HEK293 (cell line): ENCODE measurements at regions not wholly inside any gene's neighbourhood (a gene's known extent, or its start where the extent isn't known, plus 50 kb on each side); places are given as distances from the start of the nearest gene placed in this dataset.

ENCODE experiments used
- CTCF ChIA-PET: fragments of 350-600 bp; formaldehyde crosslinking; extraction: SDS; loops from one replicate; lab custom pipeline; 2021; ENCODE audit warnings: antibody characterized with exemption; lab: Yijun Ruan, JAX
- POLR2A ChIA-PET: fragments of 300-600 bp; formaldehyde crosslinking; extraction: SDS; loops from one replicate; lab custom pipeline; 2020; ENCODE audit warnings: antibody characterized with exemption, inconsistent platforms; lab: Yijun Ruan, JAX
- H3K27ac ChIP-seq: fragments of 200-500 bp; sonication (Bioruptor generic); 2 replicates; pipeline ENCODE4 v1.5.1; 2014; ENCODE audit warnings: low read depth, low read length, control low read depth, inconsistent platforms; ENCODE audit errors: extremely low read depth
- H3K36me3 ChIP-seq, 2 experiments: fragments of 200-500 bp in 1 of 2; sonication (Bioruptor generic) in 1 of 2; 1 replicate in 1 of 2; 2 replicates in 1 of 2; pipeline ENCODE4 v1.5.1; 2014 to 2017; ENCODE audit warnings: inconsistent platforms in 2 of 2, low read length in 2 of 2; ENCODE audit not compliant: control insufficient read depth in 2 of 2, insufficient read depth in 1 of 2
- H3K4me1 ChIP-seq: fragments of 200-500 bp; sonication (Bioruptor generic); 2 replicates; pipeline ENCODE4 v1.5.1; 2014; ENCODE audit warnings: mild to moderate bottlenecking, low read length, inconsistent platforms; ENCODE audit not compliant: control insufficient read depth, insufficient read depth
- H3K4me3 ChIP-seq: 2 replicates; pipeline ENCODE4 v1.5.1; 2011; ENCODE audit warnings: low read depth, mild to moderate bottlenecking, control low read depth, low read length, moderate library complexity
- H3K9me3 ChIP-seq: fragments of 200-500 bp; sonication (Bioruptor generic); 2 replicates; pipeline ENCODE4 v1.5.1; 2014; ENCODE audit warnings: low read depth, low read length, inconsistent platforms; ENCODE audit not compliant: control insufficient read depth, insufficient read depth
- FEZF1 ChIP-seq: fragments of 450-650 bp; formaldehyde crosslinking; IDR thresholded peaks from 2 replicates; pipeline ENCODE4 v1.5.1; 2016; ENCODE audit warnings: missing biosample characterization, missing genetic modification characterization
- PRDM6 ChIP-seq: fragments of 450-650 bp; formaldehyde crosslinking; IDR thresholded peaks from 2 replicates; pipeline ENCODE4 v1.5.1; 2017; ENCODE audit warnings: missing biosample characterization, missing genetic modification characterization
- SCRT1 ChIP-seq: fragments of 450-650 bp; formaldehyde crosslinking; IDR thresholded peaks from 2 replicates; pipeline ENCODE4 v1.5.1; 2016; ENCODE audit warnings: missing biosample characterization, missing genetic modification characterization, borderline replicate concordance
- SP7 ChIP-seq: fragments of 450-650 bp; formaldehyde crosslinking; IDR thresholded peaks from 2 replicates; pipeline ENCODE4 v1.5.1; 2016; ENCODE audit warnings: missing biosample characterization, missing genetic modification characterization
- TCF7L2 ChIP-seq: IDR thresholded peaks from 2 replicates; pipeline ENCODE4 v1.6.1; 2011; ENCODE audit warnings: low read depth, mild to moderate bottlenecking, inconsistent platforms, low read length, moderate library complexity, borderline replicate concordance
- TRIM28 ChIP-seq: IDR thresholded peaks from 2 replicates; pipeline ENCODE4 v1.6.1; 2011; ENCODE audit warnings: low read length, control low read depth, borderline replicate concordance
- ZBTB17 ChIP-seq: fragments of 450-650 bp; formaldehyde crosslinking; IDR thresholded peaks from 2 replicates; pipeline ENCODE4 v1.5.1; 2016; ENCODE audit warnings: missing biosample characterization, missing genetic modification characterization
- ZBTB21 ChIP-seq: fragments of 450-650 bp; formaldehyde crosslinking; IDR thresholded peaks from 2 replicates; pipeline ENCODE4 v1.5.1; 2017; ENCODE audit warnings: missing biosample characterization, missing genetic modification characterization
- ZEB2 ChIP-seq: fragments of 450-650 bp; formaldehyde crosslinking; IDR thresholded peaks from 2 replicates; pipeline ENCODE4 v1.5.1; 2016; ENCODE audit warnings: missing biosample characterization, missing genetic modification characterization
- ZNF302 ChIP-seq: fragments of 450-650 bp; formaldehyde crosslinking; IDR thresholded peaks from 2 replicates; pipeline ENCODE4 v1.5.1; 2016; ENCODE audit warnings: missing biosample characterization, missing genetic modification characterization, low read depth
- ZNF335 ChIP-seq: fragments of 450-650 bp; formaldehyde crosslinking; conservative IDR thresholded peaks from 2 replicates; pipeline ENCODE4 v1.5.1; 2016; ENCODE audit warnings: missing biosample characterization, missing genetic modification characterization
- ZNF394 ChIP-seq: fragments of 450-650 bp; formaldehyde crosslinking; IDR thresholded peaks from 2 replicates; pipeline ENCODE4 v1.5.1; 2016; ENCODE audit warnings: missing biosample characterization, missing genetic modification characterization, mild to moderate bottlenecking, moderate library complexity, borderline replicate concordance
- ZNF449 ChIP-seq: fragments of 450-650 bp; formaldehyde crosslinking; IDR thresholded peaks from 2 replicates; pipeline ENCODE4 v1.5.1; 2017; ENCODE audit warnings: missing biosample characterization, mild to moderate bottlenecking, missing genetic modification characterization, moderate library complexity
- ZNF621 ChIP-seq: fragments of 450-650 bp; formaldehyde crosslinking; IDR thresholded peaks from 2 replicates; pipeline ENCODE4 v1.5.1; 2017; ENCODE audit warnings: missing biosample characterization, missing genetic modification characterization
- ZNF664 ChIP-seq: fragments of 450-650 bp; formaldehyde crosslinking; IDR thresholded peaks from 2 replicates; pipeline ENCODE4 v1.5.1; 2016; ENCODE audit warnings: missing biosample characterization, missing genetic modification characterization
- ZNF701 ChIP-seq: fragments of 450-650 bp; formaldehyde crosslinking; IDR thresholded peaks from 2 replicates; pipeline ENCODE4 v1.5.1; 2016; ENCODE audit warnings: missing biosample characterization, missing genetic modification characterization
- ZNF76 ChIP-seq: fragments of 450-650 bp; formaldehyde crosslinking; IDR thresholded peaks from 2 replicates; pipeline ENCODE4; 2016; ENCODE audit warnings: low read depth, missing biosample characterization, missing genetic modification characterization, borderline replicate concordance
- ZSCAN16 ChIP-seq: fragments of 450-650 bp; formaldehyde crosslinking; IDR thresholded peaks from 2 replicates; pipeline ENCODE4 v1.5.1; 2016; ENCODE audit warnings: missing biosample characterization, missing genetic modification characterization

- no peaks in the 10 kb centered on the region for H3K36me3 ChIP-seq
- CTCF ChIA-PET = interaction anchor here (0.6 to 2.8 kb wide), 4 partner anchors 10 to 154 kb away, joined by 4 to 8 read pairs (median 4); no protein-coding TSS in a partner anchor
Measured at GRCh38 chr5:174573221-174573994, 151.0 kb upstream of the MSX2 start.

GRCh38 chr5:174575043-174575442 lies 149.3 kb upstream of the MSX2 start:
- TF ChIP-seq ZNF76 (tag by site-specific recombination) (no peak), FEZF1 (tag by site-specific recombination) (peak; percentile 28; the same call in 1 of the 2 replicates), ZNF394 (no peak), SCRT1 (no peak), ZSCAN16 (no peak)
- Histone ChIP-seq H3K4me1 (peaks cover 18% of the 10 kb centered on the region), H3K27ac (no peak overlapping the region), H3K9me3 (no peaks in the 10 kb centered on the region), H3K4me3 (no peak overlapping the region), H3K36me3 (no peaks in the 10 kb centered on the region)
- POLR2A ChIA-PET = interaction anchor here (1.2 kb wide), 1 partner anchor 8 kb away, joined by 4 read pairs; no protein-coding TSS in a partner anchor
- CTCF ChIA-PET = interaction anchor here (0.9 to 1.2 kb wide), 2 partner anchors 12 to 13 kb away, joined by 3 to 4 read pairs; no protein-coding TSS in a partner anchor

More at GRCh38 chr5:174573221-174573994, 151.0 kb upstream of the MSX2 start:
- POLR2A ChIA-PET = interaction anchor here (0.7 to 1.2 kb wide), 2 partner anchors 10 to 245 kb away, joined by 3 to 4 read pairs; no protein-coding TSS in a partner anchor
- Histone ChIP-seq H3K4me3 (no peak overlapping the region), H3K4me1 (peaks cover 18% of the 10 kb centered on the region), H3K27ac (no peak overlapping the region), H3K9me3 (no peaks in the 10 kb centered on the region)
- TF ChIP-seq TCF7L2 (no peak), ZEB2 (peak; percentile 39; the same call in 1 of the 2 replicates), ZNF449 (tag by site-specific recombination) (no peak), ZNF621 (no peak), FEZF1 (tag by site-specific recombination) (peak; percentile 43; the same call in 1 of the 2 replicates), SP7 (tag by site-specific recombination) (peak; percentile 25; the same call in 1 of the 2 replicates), TRIM28 (peak; percentile 80), PRDM6 (tag by site-specific recombination) (peak; percentile 55), ZNF302 (tag by site-specific recombination) (no peak), ZBTB17 (tag by site-specific recombination) (no peak), ZNF394 (no peak), ZNF335 (peak; percentile 33; the same call in 1 of the 2 replicates)

GRCh38 chr5:174576042-174576441 lies 148.3 kb upstream of the MSX2 start:
- H3K27ac ChIP-seq = no peak overlapping the region
- TF ChIP-seq ZSCAN16 (no peak), ZNF701 (tag by site-specific recombination) (peak; percentile 95), ZNF664 (tag by site-specific recombination) (0 out of 2 replicates have a peak, but pooled peaks have one; percentile 15), ZBTB21 (tag by site-specific recombination) (no peak)
- POLR2A ChIA-PET = no interaction called here
- CTCF ChIA-PET = interaction anchor here (0.7 to 0.9 kb wide), 2 partner anchors 11 to 300 kb away, joined by 3 to 4 read pairs; no protein-coding TSS in a partner anchor
- no peaks in the 10 kb centered on the region for H3K9me3 ChIP-seq
- peaks cover 18% of the 10 kb centered on the region for H3K4me1 ChIP-seq
- H3K4me3 ChIP-seq = no peak overlapping the region
- no peaks in the 10 kb centered on the region for H3K36me3 ChIP-seq
